ENCODE measurements at regions not wholly inside any gene's neighbourhood (a gene's known extent, or its start where the extent isn't known, plus 50 kb on each side); places are given as distances from the start of the nearest gene placed in this dataset.

DNA sequence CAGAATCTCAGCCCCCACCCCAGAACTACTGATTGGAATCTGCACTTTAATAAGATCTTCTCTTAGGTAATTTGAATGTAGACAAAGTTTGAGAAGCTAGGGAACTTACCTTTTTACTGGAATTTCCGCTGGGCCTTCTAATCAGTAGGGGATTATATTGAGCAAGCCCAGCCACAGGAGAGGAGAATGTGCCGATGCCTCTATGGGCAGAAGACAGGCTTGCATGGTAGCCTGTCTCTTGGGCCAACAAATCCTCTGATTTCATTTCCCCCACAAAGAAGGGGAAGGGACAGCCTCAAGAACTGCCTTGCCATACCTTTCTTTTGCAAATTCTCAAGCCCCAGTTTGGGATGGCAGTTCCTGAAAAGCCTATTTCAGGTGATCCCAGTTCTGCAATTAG is 163.4 kb upstream of the BDNF start:
- Histone ChIP-seq H3K36me3 (replicated peaks) (no peaks in the 10 kb centered on the region), H3K4me3 (no peak overlapping the region), H3K4me1 (no peaks in the 10 kb centered on the region), H3K27me3 (ENCODE audit: low read depth) (no peaks in the 10 kb centered on the region), H3K9me3 (no peaks in the 10 kb centered on the region)
- no peak for DNase-seq (ENCODE audit: low spot score in 2 of 2)
- in situ Hi-C loops (cut with MboI; ENCODE audit: low sequenced_read_pairs), result no loop called here

DNA sequence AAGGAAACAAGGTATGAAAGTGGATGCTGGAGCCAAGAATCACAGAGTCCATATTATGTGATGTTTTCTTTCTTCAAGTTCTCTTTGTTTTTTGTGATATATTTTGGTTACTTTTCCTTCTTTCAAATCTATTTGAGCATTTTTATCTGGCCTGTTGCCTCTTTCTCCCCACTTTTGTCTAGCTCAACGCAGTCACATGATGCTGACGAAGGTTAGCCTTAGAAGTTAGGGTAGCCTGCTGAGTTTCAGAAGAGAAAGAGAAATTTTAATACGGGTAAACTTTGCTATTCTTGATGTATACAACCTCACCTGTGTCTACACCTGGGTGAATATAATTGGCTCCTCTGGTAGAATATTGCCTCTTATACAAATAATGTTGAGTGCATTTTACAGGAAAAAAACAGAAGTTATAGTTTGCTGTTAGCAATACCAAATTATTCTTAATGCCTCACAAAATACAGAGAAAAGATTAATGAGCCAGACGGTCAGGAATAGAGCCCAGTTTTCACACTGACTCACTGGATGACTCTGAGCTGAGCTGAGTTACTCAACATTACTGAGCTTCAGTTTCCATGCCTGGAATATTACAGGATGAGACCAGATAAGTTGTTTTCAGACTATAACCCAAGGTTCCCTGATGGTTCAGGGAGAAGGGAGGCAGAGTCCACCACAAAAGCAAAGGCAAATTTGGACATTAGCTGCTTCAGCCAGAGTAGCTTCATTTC is 161.6 kb upstream of the BDNF start:
- in situ Hi-C loops (cut with MboI; ENCODE audit: low sequenced_read_pairs), result no loop called here
- no peaks in the 10 kb centered on the region for H3K9me3 ChIP-seq
- DNase-seq (ENCODE audit: low spot score in 2 of 2), result no peak

DNA sequence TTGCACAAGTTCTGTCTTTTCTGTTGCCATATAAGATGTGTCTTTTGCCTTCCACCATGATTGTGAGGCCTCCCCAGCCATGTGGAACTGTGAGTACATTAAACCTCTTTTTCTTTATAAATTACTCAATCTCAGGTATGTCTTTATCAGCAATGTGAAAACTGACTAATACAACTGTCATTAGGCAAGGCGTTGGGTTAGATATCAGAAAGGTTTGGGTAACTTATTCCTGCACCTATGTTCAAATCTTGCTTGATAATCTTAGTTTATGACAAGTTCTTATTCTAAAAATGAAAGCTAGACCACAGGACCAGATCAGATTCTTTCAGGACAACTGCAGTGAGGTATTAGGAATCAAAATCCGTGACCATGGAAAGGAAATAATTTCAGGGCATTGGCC is 160.6 kb upstream of the BDNF start:
- H3K4me1 ChIP-seq, result no peaks in the 10 kb centered on the region
- no peaks in the 10 kb centered on the region for H3K36me3 ChIP-seq (replicated peaks)
- no peak overlapping the region for H3K4me3 ChIP-seq
- H3K9me3 ChIP-seq, result no peaks in the 10 kb centered on the region
- in situ Hi-C loops (cut with MboI; ENCODE audit: low sequenced_read_pairs), result no loop called here
- no peak for DNase-seq (ENCODE audit: low spot score in 2 of 2)
- no peaks in the 10 kb centered on the region for H3K27me3 ChIP-seq (ENCODE audit: low read depth)

More for the DNA sequence above, 161.6 kb upstream of the BDNF start:
- Histone ChIP-seq H3K4me3 (no peak overlapping the region), H3K27me3 (ENCODE audit: low read depth) (no peaks in the 10 kb centered on the region), H3K36me3 (replicated peaks) (no peaks in the 10 kb centered on the region), H3K4me1 (no peaks in the 10 kb centered on the region)

DNA sequence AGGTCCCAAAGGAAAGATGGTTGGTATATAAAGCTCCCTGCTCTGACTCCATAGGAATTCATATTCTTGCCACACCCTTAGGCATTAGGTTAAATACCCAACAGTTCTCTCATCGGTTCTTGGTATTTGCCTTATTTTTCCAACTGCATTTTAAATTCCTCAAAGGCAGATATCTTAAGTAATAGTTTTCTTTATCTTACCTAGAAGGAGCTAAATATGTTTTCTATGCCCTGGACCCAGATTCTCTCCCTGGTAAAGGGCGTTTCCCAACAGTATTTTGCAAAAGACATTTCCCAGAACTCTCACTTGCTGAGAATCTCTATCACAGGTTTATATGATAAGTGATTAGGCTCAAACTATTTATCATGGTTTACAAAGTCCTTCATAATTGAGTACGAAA is 158.6 kb upstream of the BDNF start:
- Histone ChIP-seq H3K4me3 (no peak overlapping the region), H3K9me3 (no peaks in the 10 kb centered on the region), H3K36me3 (replicated peaks) (no peaks in the 10 kb centered on the region), H3K4me1 (no peaks in the 10 kb centered on the region), H3K27me3 (ENCODE audit: low read depth) (no peaks in the 10 kb centered on the region)
- DNase-seq (ENCODE audit: low spot score in 2 of 2), result no peak
- in situ Hi-C loops (cut with MboI; ENCODE audit: low sequenced_read_pairs), result no loop called here

DNA sequence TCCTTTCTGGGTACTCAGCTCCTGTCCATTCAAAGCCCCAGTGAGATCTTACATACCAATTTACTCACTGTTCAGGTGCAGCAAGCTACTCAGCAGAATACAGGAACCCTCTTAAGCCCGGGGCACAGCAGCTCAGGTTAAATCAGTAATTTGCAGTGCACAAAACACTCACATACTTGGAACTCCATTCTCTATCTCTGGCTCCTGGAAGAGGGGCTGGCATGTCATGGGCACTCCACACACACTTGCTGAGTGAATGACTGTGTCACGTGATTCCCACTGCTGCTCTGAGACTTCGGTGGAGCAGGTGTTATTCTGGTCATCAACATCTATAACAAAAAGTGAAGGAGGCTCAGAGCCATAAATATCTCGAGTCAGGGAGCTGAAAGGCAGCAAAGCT is 157.3 kb upstream of the BDNF start:
- no peak for DNase-seq (ENCODE audit: low spot score in 2 of 2)
- H3K36me3 ChIP-seq (replicated peaks), result no peaks in the 10 kb centered on the region
- no peaks in the 10 kb centered on the region for H3K27me3 ChIP-seq (ENCODE audit: low read depth)
- no peak overlapping the region for H3K4me3 ChIP-seq
- in situ Hi-C loops (cut with MboI; ENCODE audit: low sequenced_read_pairs), result no loop called here
- H3K4me1 ChIP-seq, result no peaks in the 10 kb centered on the region
- H3K9me3 ChIP-seq, result no peaks in the 10 kb centered on the region

DNA sequence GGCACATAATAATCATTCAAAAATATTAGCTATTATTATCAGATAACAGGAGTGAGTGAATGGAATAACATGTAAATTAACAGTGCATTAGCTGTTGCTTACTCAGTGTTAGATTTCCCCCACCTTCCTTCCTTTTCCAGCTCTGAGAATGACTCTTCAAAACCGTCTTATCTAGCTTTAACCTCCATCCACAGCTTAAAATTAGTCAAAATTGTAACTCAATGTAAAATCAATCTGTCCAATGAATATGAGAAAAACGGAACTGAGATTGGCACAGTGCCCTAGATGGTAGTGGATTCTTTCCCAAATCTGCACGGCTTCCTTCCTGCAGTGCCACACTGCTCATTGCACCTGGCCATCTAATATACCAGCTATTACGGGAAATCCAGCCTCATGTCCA is 156.8 kb upstream of the BDNF start:
- Histone ChIP-seq H3K36me3 (replicated peaks) (no peaks in the 10 kb centered on the region), H3K27me3 (ENCODE audit: low read depth) (no peaks in the 10 kb centered on the region), H3K4me3 (no peak overlapping the region), H3K9me3 (no peaks in the 10 kb centered on the region), H3K4me1 (no peaks in the 10 kb centered on the region)
- DNase-seq (ENCODE audit: low spot score in 2 of 2), result no peak
- in situ Hi-C loops (cut with MboI; ENCODE audit: low sequenced_read_pairs), result no loop called here

DNA sequence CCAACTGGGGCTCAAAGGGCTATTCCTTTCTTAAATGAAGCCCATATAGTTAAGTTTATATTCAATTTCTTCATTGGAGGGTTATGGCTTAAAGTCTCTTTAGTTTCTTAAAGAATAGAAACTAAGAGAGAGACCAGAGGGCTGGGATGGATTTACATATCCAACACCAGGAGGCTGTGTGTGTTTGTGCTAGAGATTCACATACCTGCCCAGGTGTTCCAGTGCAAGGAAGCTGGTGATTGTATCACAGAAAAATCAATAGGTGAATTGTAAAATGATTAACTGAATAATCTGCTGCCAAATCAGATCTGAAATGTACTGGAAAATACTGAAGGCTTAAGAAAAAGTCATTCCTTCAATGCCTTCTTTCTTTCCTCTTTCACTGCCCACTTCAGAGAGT is 148.2 kb upstream of the BDNF start:
- in situ Hi-C loops (cut with MboI; ENCODE audit: low sequenced_read_pairs), result no loop called here
- DNase-seq (ENCODE audit: low spot score in 2 of 2), result no peak
- Histone ChIP-seq H3K4me1 (no peaks in the 10 kb centered on the region), H3K4me3 (no peak overlapping the region), H3K36me3 (replicated peaks) (no peaks in the 10 kb centered on the region), H3K9me3 (no peaks in the 10 kb centered on the region), H3K27me3 (ENCODE audit: low read depth) (no peaks in the 10 kb centered on the region; the same call in 1 of the 2 replicates)

DNA sequence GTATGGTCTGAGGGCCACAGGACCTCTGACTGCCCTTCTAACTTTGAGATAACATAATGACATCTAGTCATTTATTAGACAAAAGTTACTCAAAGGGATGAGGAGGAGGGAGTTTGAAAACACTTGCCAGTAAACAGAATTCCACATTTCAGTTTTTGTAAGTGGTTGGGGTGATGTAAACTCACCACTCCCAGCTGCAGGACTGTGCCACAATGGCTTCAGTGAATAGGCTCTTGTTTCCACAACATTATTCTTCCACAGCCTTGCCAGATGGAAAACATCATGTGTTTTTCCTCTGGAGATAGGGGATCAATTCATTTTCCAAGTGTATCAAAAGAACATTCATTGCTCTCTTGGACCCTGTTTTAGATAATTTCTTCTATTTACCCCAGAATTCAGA is 147.2 kb upstream of the BDNF start:
- no peaks in the 10 kb centered on the region for H3K4me1 ChIP-seq
- H3K36me3 ChIP-seq (replicated peaks), result no peaks in the 10 kb centered on the region
- DNase-seq (ENCODE audit: low spot score in 2 of 2), result no peak
- in situ Hi-C loops (cut with MboI; ENCODE audit: low sequenced_read_pairs), result no loop called here
- no peak overlapping the region for H3K4me3 ChIP-seq
- H3K27me3 ChIP-seq (ENCODE audit: low read depth), result no peaks in the 10 kb centered on the region; the same call in 1 of the 2 replicates
- H3K9me3 ChIP-seq, result no peaks in the 10 kb centered on the region

DNA sequence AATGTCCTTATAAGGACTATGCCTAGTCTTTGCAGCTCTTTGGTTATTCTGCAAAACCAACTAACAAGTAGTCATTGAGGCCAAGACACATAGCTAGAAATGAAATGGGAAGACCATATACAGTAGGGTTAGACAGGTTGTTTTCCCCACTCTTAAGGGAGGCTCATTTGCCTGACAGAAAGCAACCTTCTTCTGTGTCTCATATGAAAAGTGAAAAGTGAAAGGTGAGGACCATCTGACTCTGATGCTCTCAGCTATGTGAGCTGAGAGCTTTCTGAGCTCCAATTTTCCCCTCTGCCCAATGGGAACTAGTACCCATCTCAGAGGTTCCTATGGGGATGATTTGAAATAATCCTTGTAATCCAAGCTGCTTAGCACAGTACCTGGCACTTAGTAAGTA is 142.0 kb upstream of the BDNF start:
- in situ Hi-C loops (cut with MboI; ENCODE audit: low sequenced_read_pairs), result no loop called here
- no peak overlapping the region for H3K4me3 ChIP-seq
- no peak for DNase-seq (ENCODE audit: low spot score in 2 of 2)
- H3K27me3 ChIP-seq (ENCODE audit: low read depth), result no peaks in the 10 kb centered on the region; the same call in 1 of the 2 replicates
- no peaks in the 10 kb centered on the region for H3K4me1 ChIP-seq
- H3K9me3 ChIP-seq, result no peaks in the 10 kb centered on the region
- H3K36me3 ChIP-seq (replicated peaks), result no peaks in the 10 kb centered on the region

DNA sequence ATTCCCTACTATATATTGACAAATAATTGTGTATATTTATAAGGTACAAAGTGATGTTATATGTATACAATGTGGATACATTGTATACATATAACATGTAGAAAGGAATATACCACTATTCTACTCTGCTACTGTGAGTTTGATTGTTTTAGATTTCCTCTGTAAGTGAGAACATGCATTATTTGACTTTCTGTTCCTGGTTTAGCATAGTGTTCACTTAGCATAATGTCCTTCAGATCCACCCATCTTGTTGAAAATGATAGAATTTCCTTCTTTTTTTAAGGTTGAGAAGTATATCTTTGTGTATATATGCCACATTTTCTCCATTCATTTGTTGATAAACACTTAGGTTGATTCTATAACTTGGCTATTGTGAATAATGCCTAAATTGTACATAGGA is 140.8 kb upstream of the BDNF start:
- H3K4me3 ChIP-seq, result no peak overlapping the region
- no peaks in the 10 kb centered on the region for H3K27me3 ChIP-seq (ENCODE audit: low read depth)
- no peak for DNase-seq (ENCODE audit: low spot score in 2 of 2)
- in situ Hi-C loops (cut with MboI; ENCODE audit: low sequenced_read_pairs), result no loop called here
- no peaks in the 10 kb centered on the region for H3K4me1 ChIP-seq
- H3K9me3 ChIP-seq, result no peaks in the 10 kb centered on the region
- no peaks in the 10 kb centered on the region for H3K36me3 ChIP-seq (replicated peaks)

DNA sequence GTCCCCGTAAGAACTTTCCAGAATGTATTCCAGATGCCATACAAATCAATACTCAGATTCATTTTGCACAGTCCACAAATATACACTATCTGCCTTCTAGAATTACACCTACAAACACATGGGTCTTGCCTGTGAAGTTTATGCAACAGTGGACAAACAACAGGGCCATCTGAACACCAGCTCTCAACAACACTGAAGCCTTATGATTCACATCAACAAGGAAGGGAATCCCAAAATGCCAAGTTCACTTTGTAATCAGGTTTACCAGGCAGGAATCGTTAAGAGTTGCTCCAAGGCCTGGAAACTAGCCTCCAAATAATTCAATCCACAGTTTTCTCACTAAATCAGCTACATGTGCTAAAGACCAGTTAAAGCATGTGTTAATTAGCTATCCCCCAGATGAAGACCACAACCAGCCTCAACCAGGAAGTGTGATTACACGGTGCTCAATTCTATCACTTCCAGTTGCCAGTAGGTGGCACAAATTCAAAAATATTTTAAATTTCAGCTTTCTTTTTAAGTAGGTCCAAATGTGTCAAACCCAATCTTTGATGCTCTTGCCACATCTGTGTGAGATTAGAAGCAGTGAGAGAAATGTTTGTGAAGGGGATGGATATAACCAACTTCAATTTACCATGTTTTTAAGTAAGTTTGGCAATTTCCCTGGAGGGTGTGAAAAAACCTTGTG is 139.1 kb upstream of the BDNF start:
- H3K4me3 ChIP-seq, result no peak overlapping the region
- no peaks in the 10 kb centered on the region for H3K27me3 ChIP-seq (ENCODE audit: low read depth)
- H3K4me1 ChIP-seq, result no peaks in the 10 kb centered on the region
- in situ Hi-C loops (cut with MboI; ENCODE audit: low sequenced_read_pairs), result no loop called here
- H3K9me3 ChIP-seq, result no peaks in the 10 kb centered on the region
- no peaks in the 10 kb centered on the region for H3K36me3 ChIP-seq (replicated peaks)
- DNase-seq (ENCODE audit: low spot score in 2 of 2), result no peak

DNA sequence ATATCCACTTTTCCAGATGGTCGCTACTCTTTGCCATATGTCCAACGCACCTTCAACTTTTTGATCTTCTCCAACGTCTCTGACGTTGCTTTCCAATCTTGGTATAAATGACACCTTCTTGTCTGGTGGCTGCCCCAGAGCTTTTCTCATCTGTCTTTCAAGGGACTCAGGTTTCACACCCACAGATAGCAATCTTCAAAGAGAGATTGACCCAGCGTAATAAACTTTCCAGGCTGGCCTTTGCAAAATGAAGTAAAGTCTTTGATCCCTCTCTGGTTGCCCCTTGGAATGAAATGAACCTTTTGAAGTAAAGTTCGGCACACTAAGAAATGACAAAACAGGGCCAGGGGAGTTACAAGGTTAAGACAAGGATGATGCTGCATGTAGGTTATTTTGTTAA is 138.4 kb upstream of the BDNF start:
- H3K9me3 ChIP-seq, result no peaks in the 10 kb centered on the region
- in situ Hi-C loops (cut with MboI; ENCODE audit: low sequenced_read_pairs), result no loop called here
- H3K27me3 ChIP-seq (ENCODE audit: low read depth), result no peaks in the 10 kb centered on the region
- no peaks in the 10 kb centered on the region for H3K36me3 ChIP-seq (replicated peaks)
- no peak overlapping the region for H3K4me3 ChIP-seq
- H3K4me1 ChIP-seq, result no peaks in the 10 kb centered on the region
- DNase-seq (ENCODE audit: low spot score in 2 of 2), result no peak

DNA sequence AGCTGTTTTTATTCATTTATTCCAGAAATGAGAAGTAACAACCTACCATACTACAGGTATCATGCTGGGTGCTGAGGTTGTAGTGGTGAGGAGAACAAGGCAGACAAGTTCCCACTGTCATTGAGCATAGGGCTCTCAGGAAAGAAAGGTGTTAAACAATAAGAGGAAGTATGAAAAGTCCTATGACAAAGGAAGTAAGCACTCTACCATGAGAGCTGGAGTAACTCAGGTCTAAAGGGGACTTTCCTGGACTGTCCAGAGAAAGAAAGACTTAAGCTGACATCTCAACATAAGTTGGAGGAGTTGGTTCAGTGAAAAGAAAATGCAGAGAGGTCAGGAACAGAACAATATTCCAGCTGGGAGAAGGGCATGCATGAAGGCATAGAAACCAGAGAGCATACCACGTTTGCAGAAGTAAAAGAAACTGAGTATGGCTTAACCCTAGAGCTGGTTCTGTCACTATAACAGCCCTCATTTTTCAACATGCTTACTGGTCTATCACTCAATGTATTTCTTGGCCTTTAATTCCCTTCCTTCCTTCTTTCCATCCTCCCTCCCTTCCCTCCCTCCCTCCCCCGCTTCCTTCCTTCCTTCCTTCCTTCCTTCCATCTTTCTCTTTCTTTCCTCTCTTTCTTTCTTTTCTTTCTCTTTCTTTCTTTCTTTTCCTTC is 137.8 kb upstream of the BDNF start:
- H3K4me1 ChIP-seq, result no peaks in the 10 kb centered on the region
- DNase-seq (ENCODE audit: low spot score in 2 of 2), result no peak
- in situ Hi-C loops (cut with MboI; ENCODE audit: low sequenced_read_pairs), result no loop called here
- H3K36me3 ChIP-seq (replicated peaks), result no peaks in the 10 kb centered on the region
- H3K4me3 ChIP-seq, result no peak overlapping the region
- no peaks in the 10 kb centered on the region for H3K9me3 ChIP-seq
- H3K27me3 ChIP-seq (ENCODE audit: low read depth), result no peaks in the 10 kb centered on the region

DNA sequence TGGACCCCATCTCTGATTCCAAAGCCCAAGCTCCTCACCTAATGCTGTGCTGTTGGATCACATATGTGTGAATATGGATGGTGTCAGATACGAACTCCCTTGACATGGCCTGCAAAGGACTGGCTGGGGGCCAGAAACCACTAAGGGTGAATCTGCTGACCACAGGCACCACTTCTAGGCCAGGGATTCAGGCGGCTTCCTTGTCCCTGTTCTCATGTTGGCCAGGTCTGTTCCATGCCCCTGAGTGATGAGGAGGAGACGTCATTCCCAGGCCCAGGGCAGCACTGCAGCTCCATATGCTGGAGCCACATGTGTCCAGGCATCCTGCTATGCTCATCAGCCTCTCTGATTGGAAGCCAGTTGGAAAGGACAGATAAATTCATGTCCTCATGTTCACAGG is 130.0 kb upstream of the BDNF start:
- H3K36me3 ChIP-seq (replicated peaks), result no peaks in the 10 kb centered on the region
- H3K4me1 ChIP-seq, result no peaks in the 10 kb centered on the region
- H3K27me3 ChIP-seq (ENCODE audit: low read depth), result no peaks in the 10 kb centered on the region; the same call in 1 of the 2 replicates
- DNase-seq (ENCODE audit: low spot score in 2 of 2), result no peak
- no peaks in the 10 kb centered on the region for H3K9me3 ChIP-seq
- in situ Hi-C loops (cut with MboI; ENCODE audit: low sequenced_read_pairs), result no loop called here
- no peak overlapping the region for H3K4me3 ChIP-seq

Data from HAP-1 (cell line).